ENCODE measurements at regions not wholly inside any gene's neighbourhood (a gene's known extent, or its start where the extent isn't known, plus 50 kb on each side); places are given as distances from the start of the nearest gene placed in this dataset.

- Mint-ChIP-seq H3K4me1 (ENCODE audit: low read depth) (no peaks in the 10 kb centered on the region), H3K27me3 (no peaks in the 10 kb centered on the region), H3K4me3 (no peak overlapping the region), H3K27ac (no peak overlapping the region), H3K36me3 (no peaks in the 10 kb centered on the region), H3K9me3 (peaks cover 2% of the 10 kb centered on the region)
- intact Hi-C loops (cut with micrococcal nuclease): no loop called here
- CTCF ChIA-PET: no interaction called here
- no peak for DNase-seq
- POLR2A ChIA-PET: no interaction called here
These were observed 262.8 kb upstream of the UBE2E2 start for GRCh38 chr3:22940285-22940684.

GRCh38 chr3:22942981-22943380, 260.1 kb upstream of the UBE2E2 start:
- H3K9me3 Mint-ChIP-seq: peaks cover 2% of the 10 kb centered on the region
- H3K27ac Mint-ChIP-seq: no peak overlapping the region
- ChIA-PET POLR2A (no interaction called here), CTCF (no interaction called here)
- H3K4me3 Mint-ChIP-seq: no peak overlapping the region
- no peaks in the 10 kb centered on the region for H3K4me1 Mint-ChIP-seq (ENCODE audit: low read depth)
- DNase-seq: no peak
- no peaks in the 10 kb centered on the region for H3K27me3 Mint-ChIP-seq
- intact Hi-C loops (cut with micrococcal nuclease): no loop called here
- H3K36me3 Mint-ChIP-seq: no peaks in the 10 kb centered on the region

DNA sequence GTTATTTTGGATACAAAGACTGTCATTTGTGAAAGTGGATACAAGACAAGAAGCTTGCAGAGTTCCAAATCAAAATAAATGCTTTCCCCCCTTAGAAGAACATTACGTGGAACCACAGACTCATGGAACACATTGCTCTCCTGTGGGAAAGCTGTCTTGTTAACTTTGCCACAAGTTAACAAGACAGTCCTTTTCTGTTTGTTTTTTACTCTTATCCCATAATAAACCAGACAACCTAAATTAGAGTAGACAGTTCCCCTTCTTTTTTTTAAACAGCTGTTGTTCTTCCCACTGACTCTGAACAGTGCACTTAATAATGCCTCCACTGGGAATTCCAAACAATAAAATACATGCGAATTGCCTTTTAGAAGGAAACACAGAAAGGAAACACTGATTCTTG, 255.3 kb upstream of the UBE2E2 start:
- peaks cover 10% of the 10 kb centered on the region for H3K9me3 Mint-ChIP-seq
- ChIA-PET CTCF (no interaction called here), POLR2A (no interaction called here)
- no peak overlapping the region for H3K27ac Mint-ChIP-seq
- no peaks in the 10 kb centered on the region for H3K36me3 Mint-ChIP-seq
- intact Hi-C loops (cut with micrococcal nuclease): no loop called here
- no peak for DNase-seq
- H3K4me1 Mint-ChIP-seq (ENCODE audit: low read depth): no peaks in the 10 kb centered on the region
- H3K27me3 Mint-ChIP-seq: no peaks in the 10 kb centered on the region
- no peak overlapping the region for H3K4me3 Mint-ChIP-seq

GRCh38 chr3:22951910-22952309, 251.2 kb upstream of the UBE2E2 start:
- no peaks in the 10 kb centered on the region for H3K4me1 Mint-ChIP-seq (ENCODE audit: low read depth)
- H3K4me3 Mint-ChIP-seq: no peak overlapping the region
- DNase-seq: no peak
- no peaks in the 10 kb centered on the region for H3K36me3 Mint-ChIP-seq
- H3K9me3 Mint-ChIP-seq: peaks cover 14% of the 10 kb centered on the region
- ChIA-PET CTCF (no interaction called here), POLR2A (no interaction called here)
- H3K27me3 Mint-ChIP-seq: no peaks in the 10 kb centered on the region
- intact Hi-C loops (cut with micrococcal nuclease): no loop called here
- no peak overlapping the region for H3K27ac Mint-ChIP-seq

DNA sequence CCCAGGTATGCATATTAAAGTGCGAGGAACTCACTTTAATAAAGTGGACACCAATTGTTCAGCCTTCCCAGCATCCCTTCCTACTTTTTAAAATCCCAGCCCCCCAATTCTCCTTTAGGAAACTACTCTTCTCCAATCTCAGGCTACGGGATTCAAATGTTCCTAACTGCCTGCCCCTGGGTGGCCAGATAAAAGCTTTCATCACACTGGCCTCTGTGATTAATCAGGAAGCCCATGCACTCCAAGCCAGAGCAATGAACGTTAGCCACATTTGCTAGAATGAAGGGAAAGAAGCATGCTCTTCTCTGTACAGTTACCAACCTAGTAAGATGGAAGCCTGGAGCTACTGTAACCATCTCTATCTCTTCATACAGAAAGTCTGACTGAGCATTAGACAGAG, 250.3 kb upstream of the UBE2E2 start:
- ChIA-PET POLR2A (no interaction called here), CTCF (no interaction called here)
- Mint-ChIP-seq H3K4me3 (no peak overlapping the region), H3K4me1 (ENCODE audit: low read depth) (no peaks in the 10 kb centered on the region), H3K36me3 (no peaks in the 10 kb centered on the region), H3K9me3 (peaks cover 14% of the 10 kb centered on the region), H3K27me3 (no peaks in the 10 kb centered on the region), H3K27ac (no peak overlapping the region)
- DNase-seq: no peak
- intact Hi-C loops (cut with micrococcal nuclease): no loop called here

- CTCF ChIA-PET: no interaction called here
- Mint-ChIP-seq H3K9me3 (no peaks in the 10 kb centered on the region), H3K27ac (no peak overlapping the region), H3K36me3 (no peaks in the 10 kb centered on the region), H3K27me3 (no peaks in the 10 kb centered on the region), H3K4me1 (ENCODE audit: low read depth) (no peaks in the 10 kb centered on the region), H3K4me3 (no peak overlapping the region)
- intact Hi-C loops (cut with micrococcal nuclease): no loop called here
- POLR2A ChIA-PET: no interaction called here
- no peak for DNase-seq
These were observed 243.5 kb upstream of the UBE2E2 start for GRCh38 chr3:22959593-22959992.

DNA sequence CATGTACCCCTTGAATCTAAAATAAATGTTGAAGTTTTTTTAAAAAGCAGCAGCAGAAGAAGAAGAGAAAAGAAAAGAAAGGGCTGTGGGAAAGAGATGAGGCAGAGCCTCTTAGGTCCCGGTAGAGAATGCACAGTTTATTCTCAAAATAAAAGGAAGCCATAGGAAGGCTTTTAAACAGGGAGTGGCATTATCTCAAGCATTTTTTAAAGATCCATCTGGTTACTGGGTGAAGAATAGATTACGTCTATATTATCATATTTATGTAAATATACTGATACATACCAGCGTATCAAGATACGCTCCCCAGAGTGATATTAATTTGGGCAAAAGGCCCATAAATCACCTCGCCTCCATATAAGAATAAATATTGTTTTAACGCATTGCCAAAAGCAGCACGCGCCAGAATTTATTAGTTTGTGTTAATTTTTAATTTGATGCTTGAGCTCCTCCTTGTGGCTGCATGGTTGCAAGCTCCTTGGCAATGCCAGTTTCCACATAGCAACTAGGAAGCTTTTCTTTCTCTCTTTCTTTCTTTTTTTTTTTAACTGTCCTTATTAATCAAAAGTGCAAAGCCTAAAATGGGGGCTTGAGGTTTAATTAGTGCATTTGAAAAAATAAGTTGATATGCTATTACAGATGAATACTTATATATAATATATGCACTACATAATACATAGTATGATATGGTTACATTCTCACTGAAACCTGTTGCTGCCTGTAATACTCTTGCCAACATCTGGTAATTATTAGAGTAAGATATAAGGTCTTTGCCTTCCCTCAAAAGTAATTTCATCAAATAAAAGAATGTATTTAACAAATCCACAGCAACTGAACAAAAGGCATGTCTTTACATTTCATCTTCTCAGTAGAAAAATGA, 242.8 kb upstream of the UBE2E2 start:
- DNase-seq: no peak
- POLR2A ChIA-PET: no interaction called here
- Mint-ChIP-seq H3K27me3 (no peaks in the 10 kb centered on the region), H3K27ac (no peak overlapping the region), H3K9me3 (no peaks in the 10 kb centered on the region), H3K4me3 (no peak overlapping the region), H3K4me1 (ENCODE audit: low read depth) (no peaks in the 10 kb centered on the region), H3K36me3 (no peaks in the 10 kb centered on the region)
- intact Hi-C loops (cut with micrococcal nuclease): no loop called here
- CTCF ChIA-PET: no interaction called here

DNA sequence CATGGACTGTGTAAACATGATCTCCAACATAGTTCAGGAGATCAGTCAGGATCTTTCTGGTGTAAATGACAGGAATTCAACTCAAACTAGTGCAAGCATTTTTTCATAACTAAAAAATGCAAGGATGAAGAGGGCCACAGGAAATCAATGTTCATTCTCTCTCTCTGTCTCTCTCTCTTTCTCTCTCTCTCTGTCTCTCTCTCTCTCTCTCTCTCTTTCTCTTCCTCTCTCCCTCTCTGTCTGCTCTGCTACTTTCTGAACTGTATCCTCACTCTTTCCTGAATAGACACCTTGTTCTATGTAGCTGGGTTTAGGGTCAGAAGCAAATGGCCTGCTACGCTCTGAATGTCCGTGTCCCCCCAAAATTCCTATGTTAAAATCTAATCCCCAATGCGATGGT, 240.9 kb upstream of the UBE2E2 start:
- Mint-ChIP-seq H3K9me3 (no peaks in the 10 kb centered on the region), H3K4me1 (ENCODE audit: low read depth) (no peaks in the 10 kb centered on the region), H3K4me3 (no peak overlapping the region), H3K27me3 (no peaks in the 10 kb centered on the region), H3K27ac (no peak overlapping the region), H3K36me3 (no peaks in the 10 kb centered on the region)
- CTCF ChIA-PET: no interaction called here
- POLR2A ChIA-PET: no interaction called here
- no peak for DNase-seq
- intact Hi-C loops (cut with micrococcal nuclease): no loop called here

DNA sequence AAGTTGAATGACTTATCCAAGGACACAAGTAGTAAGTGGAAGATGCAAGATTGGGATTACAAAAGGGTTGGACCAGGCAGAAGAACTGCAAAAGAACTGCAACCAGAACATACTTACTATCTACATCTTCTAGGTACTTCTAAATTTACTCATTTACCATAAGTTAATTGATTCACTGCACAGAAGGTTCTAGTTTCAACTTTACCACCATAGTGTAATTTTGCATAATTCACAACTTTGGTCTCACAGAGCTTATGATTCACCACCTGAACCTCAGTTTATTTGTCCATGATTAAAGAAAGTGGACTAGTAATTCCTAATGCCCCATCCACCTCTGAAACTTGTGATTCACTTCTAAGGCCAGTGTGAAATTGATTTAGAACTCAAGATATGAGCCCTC, 236.8 kb upstream of the UBE2E2 start:
- no peaks in the 10 kb centered on the region for H3K27me3 Mint-ChIP-seq
- H3K36me3 Mint-ChIP-seq: no peaks in the 10 kb centered on the region
- CTCF ChIA-PET: no interaction called here
- intact Hi-C loops (cut with micrococcal nuclease): no loop called here
- no peak overlapping the region for H3K27ac Mint-ChIP-seq
- H3K4me3 Mint-ChIP-seq: no peak overlapping the region
- no peaks in the 10 kb centered on the region for H3K9me3 Mint-ChIP-seq
- H3K4me1 Mint-ChIP-seq (ENCODE audit: low read depth): no peaks in the 10 kb centered on the region
- POLR2A ChIA-PET: no interaction called here
- no peak for DNase-seq

- Mint-ChIP-seq H3K27me3 (no peaks in the 10 kb centered on the region), H3K36me3 (no peaks in the 10 kb centered on the region), H3K27ac (no peak overlapping the region), H3K9me3 (no peaks in the 10 kb centered on the region), H3K4me3 (no peak overlapping the region), H3K4me1 (ENCODE audit: low read depth) (no peaks in the 10 kb centered on the region)
- CTCF ChIA-PET: no interaction called here
- intact Hi-C loops (cut with micrococcal nuclease): no loop called here
- POLR2A ChIA-PET: no interaction called here
- DNase-seq: no peak
These were observed 233.9 kb upstream of the UBE2E2 start for GRCh38 chr3:22969276-22969675.

- H3K27me3 Mint-ChIP-seq: no peaks in the 10 kb centered on the region
These were observed 231.6 kb upstream of the UBE2E2 start for GRCh38 chr3:22971497-22971896.

DNA sequence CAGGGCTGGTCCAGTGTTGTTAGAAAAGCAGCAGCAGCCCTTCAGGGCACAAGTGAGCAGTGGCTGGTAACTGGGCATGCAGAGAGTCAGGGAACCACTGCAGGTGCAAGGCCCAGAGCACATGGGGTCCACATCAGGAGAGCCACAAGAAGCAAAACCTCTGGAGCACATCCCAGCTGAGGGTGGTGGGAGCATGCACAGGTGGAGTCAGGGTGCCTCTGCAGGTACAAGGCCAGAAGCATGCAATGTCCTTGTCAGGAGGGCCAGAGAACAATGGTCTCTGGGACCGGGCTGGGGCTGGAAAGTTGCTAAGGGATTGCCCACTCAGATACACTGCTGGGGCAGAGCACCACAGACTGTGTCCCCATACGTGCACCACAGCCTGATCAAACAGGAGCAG, 226.1 kb upstream of the UBE2E2 start:
- Mint-ChIP-seq H3K36me3 (no peaks in the 10 kb centered on the region), H3K4me3 (no peak overlapping the region), H3K27me3 (no peaks in the 10 kb centered on the region), H3K27ac (no peak overlapping the region), H3K9me3 (no peaks in the 10 kb centered on the region), H3K4me1 (ENCODE audit: low read depth) (no peaks in the 10 kb centered on the region)
- POLR2A ChIA-PET: no interaction called here
- intact Hi-C loops (cut with micrococcal nuclease): no loop called here
- CTCF ChIA-PET: no interaction called here
- DNase-seq: no peak

More at GRCh38 chr3:22971497-22971896, 231.6 kb upstream of the UBE2E2 start:
- POLR2A ChIA-PET: no interaction called here
- no peak overlapping the region for H3K4me3 Mint-ChIP-seq
- H3K27ac Mint-ChIP-seq: no peak overlapping the region
- H3K36me3 Mint-ChIP-seq: no peaks in the 10 kb centered on the region
- intact Hi-C loops (cut with micrococcal nuclease): no loop called here
- no peaks in the 10 kb centered on the region for H3K9me3 Mint-ChIP-seq
- no peaks in the 10 kb centered on the region for H3K4me1 Mint-ChIP-seq (ENCODE audit: low read depth)
- no peak for DNase-seq
- CTCF ChIA-PET: no interaction called here

DNA sequence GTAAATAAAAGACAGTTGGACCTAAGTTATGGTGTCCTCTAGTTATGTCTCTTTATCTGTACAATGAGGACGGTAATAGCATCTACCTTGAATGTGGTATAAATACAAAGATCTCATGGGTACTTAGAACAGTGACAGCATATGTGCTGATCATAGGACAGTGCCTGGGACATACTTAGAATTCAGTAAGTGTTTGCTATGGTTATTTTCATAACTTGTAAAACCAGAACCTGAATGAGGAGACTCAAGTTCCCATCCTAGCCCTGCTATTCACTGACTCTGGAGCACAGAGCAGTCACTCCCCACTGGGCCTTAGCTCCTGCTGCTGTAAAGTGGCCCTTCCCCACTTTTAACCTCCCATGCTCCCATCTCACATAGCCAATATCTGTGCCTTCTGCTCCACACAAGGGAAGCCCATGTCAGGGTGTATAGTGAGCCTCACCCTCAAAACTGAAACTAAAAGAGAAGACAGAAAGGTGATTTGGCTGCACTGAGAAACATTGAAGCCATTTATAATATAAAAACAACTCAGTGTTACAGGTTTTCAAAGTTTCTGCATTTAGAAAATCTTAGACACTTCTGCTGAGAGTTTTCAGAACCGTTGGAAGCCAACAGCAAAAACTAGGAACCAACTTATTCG, 225.4 kb upstream of the UBE2E2 start:
- no peak for DNase-seq
- Mint-ChIP-seq H3K4me1 (ENCODE audit: low read depth) (no peaks in the 10 kb centered on the region), H3K27me3 (no peaks in the 10 kb centered on the region), H3K4me3 (no peak overlapping the region), H3K36me3 (no peaks in the 10 kb centered on the region), H3K27ac (no peak overlapping the region), H3K9me3 (no peaks in the 10 kb centered on the region)
- CTCF ChIA-PET: no interaction called here
- POLR2A ChIA-PET: no interaction called here
- intact Hi-C loops (cut with micrococcal nuclease): no loop called here

Measured in activated CD4-positive, alpha-beta memory T cell treated with anti-CD3 and anti-CD28 coated beads for 36 hours (primary cell).